Effector CD8-positive, alpha-beta T cell (primary cell): ENCODE measurements at regions not wholly inside any gene's neighbourhood (a gene's known extent, or its start where the extent isn't known, plus 50 kb on each side); places are given as distances from the start of the nearest gene placed in this dataset.
"Not testable (repeated sequence)": the region's sequence is repeated elsewhere in the genome, so short reads cannot be mapped to it uniquely, and the experiment has no call there.

Experiments
- DNase-seq: peaks from one replicate; lab custom pipeline; 2025; lab: John Stamatoyannopoulos, UW

DNA sequence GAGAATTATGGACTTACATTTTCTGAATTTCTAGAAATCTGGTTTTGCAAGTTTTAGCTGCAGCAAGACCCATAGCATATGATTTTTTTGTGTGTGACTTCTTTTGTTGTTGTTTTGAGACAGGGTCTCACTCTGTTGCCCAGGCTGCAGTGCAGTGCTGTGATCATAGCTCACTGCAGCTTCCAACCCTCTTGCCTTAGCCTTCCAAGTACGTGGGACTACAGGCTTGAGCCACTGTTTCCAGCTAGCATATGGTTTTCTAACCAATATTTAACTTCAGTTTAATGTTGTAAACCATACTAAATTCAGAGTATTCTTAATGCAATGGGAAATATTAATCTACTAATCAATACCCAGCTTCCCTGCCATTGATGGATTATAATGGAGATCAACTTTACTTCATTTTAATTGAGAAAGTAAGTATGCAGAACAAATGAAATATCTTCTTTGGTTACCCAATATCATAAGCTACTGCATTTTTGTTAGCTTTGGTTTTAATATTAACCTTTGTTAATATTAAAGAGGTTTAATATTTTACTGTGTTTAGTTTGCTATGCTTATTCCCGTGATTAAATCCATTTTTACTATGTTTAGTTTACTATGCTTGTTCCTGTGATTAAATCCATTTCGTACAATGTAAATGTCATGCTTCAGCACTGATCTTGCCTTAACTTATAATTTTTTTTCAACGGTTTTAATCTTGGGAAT is 273.4 kb upstream of the TMEFF2 start:
- no peak for DNase-seq

DNA sequence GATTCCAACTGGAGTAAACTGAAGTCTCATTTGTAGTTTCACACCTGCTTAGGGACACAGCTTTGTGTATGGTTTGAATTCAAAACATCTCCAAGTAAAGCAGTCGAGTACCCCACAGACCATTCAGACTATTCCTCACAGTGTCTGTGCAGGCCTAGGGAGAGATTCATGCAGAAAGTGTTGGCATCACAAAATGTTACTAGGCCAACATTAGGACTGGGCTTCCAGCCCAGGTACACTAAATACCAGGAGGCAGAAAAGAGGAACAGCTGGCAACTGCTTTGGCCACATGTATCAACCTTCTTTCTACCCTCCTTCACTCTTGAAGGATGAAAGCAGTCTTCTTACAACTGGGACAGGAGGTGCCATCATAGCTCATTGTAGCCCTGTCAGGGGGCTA is 270.4 kb upstream of the TMEFF2 start:
- DNase-seq: no peak

GRCh38 chr2:192459422-192459821 is 264.7 kb upstream of the TMEFF2 start:
- DNase-seq: no peak

DNA sequence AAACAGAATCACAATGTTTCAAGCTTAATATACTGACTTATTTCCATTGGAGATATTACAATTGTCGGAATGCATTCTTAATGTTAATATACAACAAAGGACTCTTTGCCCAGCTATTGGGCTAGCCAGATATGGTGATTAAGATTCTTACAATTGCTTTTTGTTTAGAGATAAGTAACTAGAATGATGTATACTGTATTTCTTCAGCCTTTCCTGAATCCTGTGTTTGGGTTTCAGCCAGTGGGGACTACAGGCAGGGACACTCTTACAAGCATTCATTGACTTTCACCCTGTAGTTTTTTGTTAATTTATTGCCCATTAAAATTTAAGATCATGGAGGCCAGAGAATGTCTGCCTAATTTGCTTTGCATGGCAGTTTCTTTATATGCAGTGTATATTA is 254.1 kb upstream of the TMEFF2 start:
- DNase-seq: no peak

DNA sequence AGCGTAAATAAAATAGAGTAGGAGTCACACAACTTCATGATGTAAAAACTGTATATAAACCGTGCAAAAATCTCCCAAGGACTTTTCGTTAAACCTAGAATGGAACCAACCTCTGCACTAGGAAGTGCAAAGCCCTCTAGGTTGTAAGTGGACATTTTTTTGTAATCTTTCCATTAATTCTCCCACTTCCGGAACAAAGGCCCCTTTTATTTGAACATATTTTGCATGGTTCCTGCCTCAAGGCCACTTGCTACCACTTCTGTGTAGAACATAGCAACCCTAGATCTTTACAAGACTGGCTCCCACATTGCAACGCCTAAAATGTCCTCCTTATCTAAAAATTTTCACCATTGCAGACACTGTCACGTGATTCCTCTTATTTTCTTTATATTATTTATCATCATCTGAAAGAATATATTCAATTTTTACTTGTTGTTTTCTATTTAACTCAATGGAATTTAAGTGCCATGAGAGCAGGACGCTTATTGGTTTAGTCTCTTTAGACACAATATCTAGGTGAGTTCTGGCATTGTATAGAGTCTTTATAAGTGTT is 249.6 kb upstream of the TMEFF2 start:
- DNase-seq: no peak

- DNase-seq: no peak
Observed at GRCh38 chr2:192443831-192444230, 249.1 kb upstream of the TMEFF2 start.

DNA sequence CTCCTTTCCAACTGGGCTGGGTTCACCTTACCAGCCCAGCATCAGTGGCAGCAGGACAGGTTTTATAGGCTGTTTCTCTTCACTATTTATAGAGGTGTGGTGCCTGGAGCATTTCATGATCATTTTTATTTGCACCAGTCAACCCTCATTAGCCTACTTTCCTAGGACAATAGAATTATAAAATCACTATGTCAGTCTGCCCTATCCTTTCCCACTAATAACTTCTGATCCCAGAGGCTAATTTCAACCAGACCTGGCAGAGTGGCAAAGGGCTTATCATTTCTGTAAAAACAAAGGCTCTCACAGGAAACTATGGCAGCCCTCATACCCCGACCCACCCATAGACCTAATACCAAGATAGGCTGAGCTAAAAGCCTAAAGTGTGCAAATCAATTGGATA is 243.5 kb upstream of the TMEFF2 start:
- DNase-seq: no peak

DNA sequence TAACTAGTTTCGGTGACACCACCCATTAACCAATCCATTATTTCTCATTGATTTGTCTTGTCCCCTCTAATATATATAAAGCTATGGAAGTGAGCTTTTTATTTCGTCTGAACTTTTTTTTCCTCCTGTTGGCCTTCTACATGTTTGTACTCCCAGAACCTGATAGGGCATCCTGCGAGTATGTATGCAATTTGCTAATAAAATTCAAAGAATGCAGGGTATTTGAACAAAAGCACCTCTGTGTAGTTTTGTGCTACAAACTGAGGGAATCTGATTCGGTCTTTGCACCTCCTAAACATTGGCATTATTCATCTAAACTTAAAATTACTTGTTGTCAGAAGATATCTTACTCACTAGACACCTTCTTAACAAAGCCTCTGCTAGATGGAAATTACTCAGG is 242.9 kb upstream of the TMEFF2 start:
- no peak for DNase-seq

GRCh38 chr2:192424243-192424642 is 229.5 kb upstream of the TMEFF2 start:
- DNase-seq: no peak

DNA sequence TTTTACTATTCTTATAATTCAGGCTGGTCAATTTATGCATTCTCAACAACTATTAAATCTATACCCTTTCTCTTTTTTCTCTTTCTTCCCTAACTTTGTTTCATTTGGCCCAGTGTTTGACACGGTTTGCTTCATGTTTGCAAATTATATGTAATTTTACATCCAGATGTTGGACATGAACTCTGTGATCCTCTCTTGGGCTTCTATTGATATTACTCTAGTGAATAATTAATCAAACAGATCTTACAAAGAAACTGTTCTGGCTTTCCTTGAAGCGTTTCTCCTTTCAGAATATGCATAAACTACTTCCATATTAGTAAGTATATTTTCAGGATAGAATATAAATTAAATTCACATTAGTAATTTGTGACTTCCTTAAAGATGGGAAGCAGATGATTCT is 225.1 kb upstream of the TMEFF2 start:
- no peak for DNase-seq

DNA sequence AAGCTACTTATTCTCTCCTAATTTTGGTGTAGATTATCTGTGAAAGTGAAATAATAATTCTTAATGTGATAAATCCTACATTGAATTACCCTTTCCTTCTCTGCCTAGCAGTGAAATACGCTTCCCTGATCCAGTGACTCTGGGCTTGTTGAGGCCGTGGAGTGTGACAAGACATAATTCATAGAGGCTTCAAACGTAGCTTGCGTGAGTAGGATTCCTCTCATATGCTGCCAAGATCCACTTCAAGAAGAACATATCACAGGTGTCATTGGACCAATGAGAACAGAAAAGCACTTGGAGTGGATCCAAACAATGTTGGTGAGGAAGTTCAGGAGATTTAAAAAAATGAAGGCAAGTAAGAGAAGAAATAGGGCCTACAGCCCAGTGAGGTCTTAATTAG is 221.3 kb upstream of the TMEFF2 start:
- DNase-seq: no peak

DNA sequence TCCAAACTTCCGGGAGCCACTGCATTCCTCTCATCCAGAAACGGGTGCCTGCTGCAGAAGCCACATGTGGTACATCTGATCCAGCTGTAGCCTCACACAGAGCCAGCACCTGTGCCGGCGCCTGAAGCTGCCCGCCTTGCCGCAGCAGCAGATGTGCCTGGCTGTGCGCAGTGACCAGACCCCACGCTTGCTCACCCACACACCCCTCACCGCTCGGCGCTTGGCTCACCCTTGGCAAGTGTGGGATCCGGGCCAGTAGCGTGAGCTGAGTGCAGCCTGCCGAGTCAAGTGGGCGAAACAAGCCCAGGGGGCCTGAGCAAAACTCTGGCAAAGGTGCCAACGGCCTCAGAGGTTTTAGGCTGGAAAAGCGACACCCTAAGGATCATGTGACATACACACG is 220.1 kb upstream of the TMEFF2 start:
- no peak for DNase-seq

- DNase-seq: no peak
Observed at GRCh38 chr2:192413812-192414681, 219.3 kb upstream of the TMEFF2 start.

- not testable (repeated sequence) for DNase-seq
Observed at GRCh38 chr2:192412866-192413265, 218.1 kb upstream of the TMEFF2 start.

GRCh38 chr2:192412394-192412793 is 217.7 kb upstream of the TMEFF2 start:
- DNase-seq: no peak

DNA sequence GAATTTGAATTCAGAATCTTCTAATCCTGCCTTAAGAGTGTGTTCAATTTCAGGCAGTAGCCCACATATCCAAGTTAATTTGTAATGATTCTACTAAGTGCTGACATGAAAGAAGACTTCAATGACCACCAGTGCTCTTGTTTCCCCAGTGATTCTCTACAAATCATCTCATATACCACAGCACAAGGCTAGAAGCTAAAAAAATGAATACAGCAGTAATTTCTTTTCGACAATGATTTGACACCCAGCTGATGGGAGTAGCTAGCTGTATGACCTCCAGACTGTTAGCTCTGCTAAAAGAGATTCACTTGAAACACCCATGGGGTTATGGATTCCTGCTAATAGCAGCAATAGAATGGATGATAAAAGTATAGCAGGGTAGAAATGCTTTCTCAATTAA is 217.0 kb upstream of the TMEFF2 start:
- DNase-seq: no peak

DNA sequence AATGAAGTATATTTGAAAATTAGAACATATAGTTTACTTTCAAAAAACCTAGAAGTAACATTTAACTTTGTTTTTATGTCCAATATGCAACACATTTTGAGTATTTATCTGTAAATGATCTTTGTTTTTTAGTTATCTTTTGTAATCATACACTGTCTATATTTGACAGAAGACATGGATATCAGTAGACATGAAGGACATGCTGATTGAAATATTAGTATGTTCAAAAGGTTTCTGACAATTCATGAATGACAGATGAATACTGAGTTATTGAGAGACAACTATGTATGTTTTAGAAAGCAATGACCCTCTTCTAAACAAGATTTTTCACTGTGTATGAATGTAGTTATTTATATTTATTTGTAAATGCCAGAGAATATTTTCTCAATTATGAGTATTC is 215.6 kb upstream of the TMEFF2 start:
- no peak for DNase-seq

- no peak for DNase-seq
Observed at GRCh38 chr2:192407692-192408091, 213.0 kb upstream of the TMEFF2 start.

GRCh38 chr2:192398236-192398635 is 203.5 kb upstream of the TMEFF2 start:
- no peak for DNase-seq

DNA sequence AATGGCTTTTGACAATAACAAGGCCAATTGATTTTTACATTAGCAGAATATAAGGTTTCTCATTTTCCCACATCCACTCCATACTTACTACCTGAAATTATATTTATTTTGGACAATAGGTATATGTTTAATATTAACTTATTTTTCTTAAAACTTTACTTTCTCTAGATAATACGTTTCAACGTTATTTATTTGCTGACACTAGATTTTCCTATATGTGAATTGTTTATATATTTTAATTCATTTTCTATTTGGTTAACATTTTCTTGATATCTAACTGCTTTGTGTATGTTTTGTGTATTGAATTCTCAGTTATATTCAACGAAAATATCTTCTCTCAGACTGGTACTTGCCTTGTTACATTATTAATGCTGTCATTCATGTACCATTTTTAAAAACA is 199.9 kb upstream of the TMEFF2 start:
- DNase-seq: no peak

DNA sequence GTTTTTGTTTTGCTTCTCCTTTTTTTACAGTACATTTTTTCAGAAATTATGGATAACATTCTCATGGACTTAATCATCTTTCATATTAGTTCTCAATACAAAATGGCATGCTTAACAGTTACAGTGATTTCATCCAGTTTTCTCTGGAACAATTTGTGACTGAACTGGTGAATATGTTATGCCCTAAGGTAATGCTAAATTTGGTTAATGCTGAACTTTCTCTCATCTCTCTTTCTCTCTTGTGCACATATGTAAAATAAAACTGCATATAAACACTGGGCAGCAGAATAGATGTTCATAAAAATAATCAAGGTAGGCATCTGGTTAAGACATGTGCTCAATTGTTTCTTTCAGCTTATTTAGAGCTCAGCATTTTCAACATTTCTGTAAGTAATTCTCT is 196.3 kb upstream of the TMEFF2 start:
- DNase-seq: no peak

DNA sequence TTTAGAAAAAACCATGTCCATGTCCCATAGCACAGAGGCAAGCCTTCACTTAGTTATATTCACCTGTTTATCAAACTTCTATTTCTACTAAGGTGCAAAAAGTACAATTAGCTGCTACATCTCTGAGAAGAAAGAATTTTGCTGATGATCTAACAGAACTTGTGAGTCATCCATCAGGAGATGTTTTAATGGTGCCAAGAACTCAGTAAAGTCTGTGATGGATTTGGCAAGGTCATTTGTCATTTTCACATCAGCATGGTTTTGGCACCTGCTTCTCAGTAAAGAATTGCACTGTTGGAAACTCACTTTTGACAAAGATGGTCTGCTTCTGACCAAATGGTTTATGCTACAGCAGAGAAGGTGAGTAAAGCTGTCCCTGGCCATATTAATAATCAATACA is 195.7 kb upstream of the TMEFF2 start:
- DNase-seq: no peak

DNA sequence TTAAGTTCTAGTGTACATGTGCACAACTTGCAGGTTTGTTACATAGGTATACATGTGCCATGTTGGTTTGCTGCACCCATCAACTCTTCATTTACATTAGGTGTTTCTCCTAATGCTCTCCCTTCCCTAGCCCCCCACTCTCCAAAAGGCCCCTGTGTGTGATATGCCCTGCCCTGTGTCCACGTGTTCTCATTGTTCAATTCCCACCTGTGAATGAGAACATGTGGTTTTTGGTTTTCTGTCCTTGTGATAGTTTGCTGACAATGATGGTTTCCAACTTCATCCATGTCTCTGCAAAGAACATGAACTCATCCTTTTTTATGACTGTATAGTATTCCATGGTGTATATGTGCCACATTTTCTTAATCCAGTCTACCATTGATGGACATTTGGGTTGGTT is 189.5 kb upstream of the TMEFF2 start:
- not testable (repeated sequence) for DNase-seq
